HL-60 (cell line): ENCODE measurements at regions not wholly inside any gene's neighbourhood (a gene's known extent, or its start where the extent isn't known, plus 50 kb on each side); places are given as distances from the start of the nearest gene placed in this dataset.

ENCODE experiments used
- GABPA ChIP-seq: IDR thresholded peaks from 2 replicates; pipeline ENCODE4 v1.6.1; 2012; ENCODE audit warnings: low read depth
- POLR2AphosphoS5 ChIP-seq: IDR thresholded peaks from 2 replicates; pipeline ENCODE4 v1.6.1; 2012; ENCODE audit warnings: low read depth
- TF ChIP-seq, protein P1 (sequence below): IDR thresholded peaks from one replicate; pipeline ENCODE4 v1.5.1; 2011; ENCODE audit warnings: low read length, control low read depth, inconsistent platforms; ENCODE audit not compliant: insufficient read depth
- TF ChIP-seq, protein P2 (sequence below): IDR thresholded peaks from 2 replicates; pipeline ENCODE4 v1.6.1; 2012; ENCODE audit warnings: low read depth; ENCODE audit not compliant: insufficient replicate concordance

DNA sequence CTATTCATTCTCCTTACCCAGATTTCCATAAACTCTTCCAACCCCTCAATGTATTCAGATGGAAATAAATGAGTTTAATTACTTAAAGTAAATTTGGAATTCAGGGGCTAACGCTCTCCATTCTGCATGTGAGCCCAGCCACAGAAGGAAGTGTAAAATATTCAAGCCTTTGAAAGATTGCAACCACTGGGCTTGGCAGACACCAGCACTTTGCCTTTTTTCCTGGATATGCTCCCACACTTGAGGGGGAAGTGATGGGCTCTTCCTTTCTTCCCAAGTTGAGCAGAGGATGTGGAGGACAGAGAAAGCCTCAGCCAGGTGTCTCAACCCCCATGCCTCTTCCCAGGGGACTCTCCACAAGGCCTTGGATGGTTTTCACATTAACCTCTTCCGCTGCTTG is 825.1 kb upstream of the EEF2KMT start:
- TF ChIP-seq POLR2AphosphoS5: no peak
- TF ChIP-seq, protein P1, sequence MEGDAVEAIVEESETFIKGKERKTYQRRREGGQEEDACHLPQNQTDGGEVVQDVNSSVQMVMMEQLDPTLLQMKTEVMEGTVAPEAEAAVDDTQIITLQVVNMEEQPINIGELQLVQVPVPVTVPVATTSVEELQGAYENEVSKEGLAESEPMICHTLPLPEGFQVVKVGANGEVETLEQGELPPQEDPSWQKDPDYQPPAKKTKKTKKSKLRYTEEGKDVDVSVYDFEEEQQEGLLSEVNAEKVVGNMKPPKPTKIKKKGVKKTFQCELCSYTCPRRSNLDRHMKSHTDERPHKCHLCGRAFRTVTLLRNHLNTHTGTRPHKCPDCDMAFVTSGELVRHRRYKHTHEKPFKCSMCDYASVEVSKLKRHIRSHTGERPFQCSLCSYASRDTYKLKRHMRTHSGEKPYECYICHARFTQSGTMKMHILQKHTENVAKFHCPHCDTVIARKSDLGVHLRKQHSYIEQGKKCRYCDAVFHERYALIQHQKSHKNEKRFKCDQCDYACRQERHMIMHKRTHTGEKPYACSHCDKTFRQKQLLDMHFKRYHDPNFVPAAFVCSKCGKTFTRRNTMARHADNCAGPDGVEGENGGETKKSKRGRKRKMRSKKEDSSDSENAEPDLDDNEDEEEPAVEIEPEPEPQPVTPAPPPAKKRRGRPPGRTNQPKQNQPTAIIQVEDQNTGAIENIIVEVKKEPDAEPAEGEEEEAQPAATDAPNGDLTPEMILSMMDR: no peak
- no peak for TF ChIP-seq GABPA
- TF ChIP-seq, protein P2, sequence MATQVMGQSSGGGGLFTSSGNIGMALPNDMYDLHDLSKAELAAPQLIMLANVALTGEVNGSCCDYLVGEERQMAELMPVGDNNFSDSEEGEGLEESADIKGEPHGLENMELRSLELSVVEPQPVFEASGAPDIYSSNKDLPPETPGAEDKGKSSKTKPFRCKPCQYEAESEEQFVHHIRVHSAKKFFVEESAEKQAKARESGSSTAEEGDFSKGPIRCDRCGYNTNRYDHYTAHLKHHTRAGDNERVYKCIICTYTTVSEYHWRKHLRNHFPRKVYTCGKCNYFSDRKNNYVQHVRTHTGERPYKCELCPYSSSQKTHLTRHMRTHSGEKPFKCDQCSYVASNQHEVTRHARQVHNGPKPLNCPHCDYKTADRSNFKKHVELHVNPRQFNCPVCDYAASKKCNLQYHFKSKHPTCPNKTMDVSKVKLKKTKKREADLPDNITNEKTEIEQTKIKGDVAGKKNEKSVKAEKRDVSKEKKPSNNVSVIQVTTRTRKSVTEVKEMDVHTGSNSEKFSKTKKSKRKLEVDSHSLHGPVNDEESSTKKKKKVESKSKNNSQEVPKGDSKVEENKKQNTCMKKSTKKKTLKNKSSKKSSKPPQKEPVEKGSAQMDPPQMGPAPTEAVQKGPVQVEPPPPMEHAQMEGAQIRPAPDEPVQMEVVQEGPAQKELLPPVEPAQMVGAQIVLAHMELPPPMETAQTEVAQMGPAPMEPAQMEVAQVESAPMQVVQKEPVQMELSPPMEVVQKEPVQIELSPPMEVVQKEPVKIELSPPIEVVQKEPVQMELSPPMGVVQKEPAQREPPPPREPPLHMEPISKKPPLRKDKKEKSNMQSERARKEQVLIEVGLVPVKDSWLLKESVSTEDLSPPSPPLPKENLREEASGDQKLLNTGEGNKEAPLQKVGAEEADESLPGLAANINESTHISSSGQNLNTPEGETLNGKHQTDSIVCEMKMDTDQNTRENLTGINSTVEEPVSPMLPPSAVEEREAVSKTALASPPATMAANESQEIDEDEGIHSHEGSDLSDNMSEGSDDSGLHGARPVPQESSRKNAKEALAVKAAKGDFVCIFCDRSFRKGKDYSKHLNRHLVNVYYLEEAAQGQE: no peak
